ENCODE measurements at regions not wholly inside any gene's neighbourhood (a gene's known extent, or its start where the extent isn't known, plus 50 kb on each side); places are given as distances from the start of the nearest gene placed in this dataset.

- ATAC-seq (ENCODE audit: low read depth) (no peak), DNase-seq (ENCODE audit: low spot score) (no peak)
- no peak overlapping the region for H3K27ac ChIP-seq (ENCODE audit: poor library complexity, severe bottlenecking)
- no peaks in the 10 kb centered on the region for H3K4me1 ChIP-seq (ENCODE audit: insufficient read depth, poor library complexity, severe bottlenecking)
- no peaks in the 10 kb centered on the region for H3K27me3 ChIP-seq (ENCODE audit: insufficient read depth, poor library complexity, severe bottlenecking)
- no peaks in the 10 kb centered on the region for H3K9me3 ChIP-seq (ENCODE audit: severe bottlenecking)
- TF ChIP-seq CTCF (IDR thresholded peaks at IDR 0.05; ENCODE audit: poor library complexity, severe bottlenecking), result no peak
- no peaks in the 10 kb centered on the region for H3K36me3 ChIP-seq (ENCODE audit: low read depth)
- no peak overlapping the region for H3K4me3 ChIP-seq (ENCODE audit: severe bottlenecking)
Observed at GRCh38 chr1:172821609-172822274, 162.8 kb downstream of the FASLG start.

- no peaks in the 10 kb centered on the region for H3K36me3 ChIP-seq (ENCODE audit: low read depth)
- TF ChIP-seq CTCF (IDR thresholded peaks at IDR 0.05; ENCODE audit: poor library complexity, severe bottlenecking), result no peak
- DNase-seq (ENCODE audit: low spot score), result no peak
- no peak for ATAC-seq (ENCODE audit: low read depth)
- no peak overlapping the region for H3K27ac ChIP-seq (ENCODE audit: poor library complexity, severe bottlenecking)
- no peaks in the 10 kb centered on the region for H3K4me1 ChIP-seq (ENCODE audit: insufficient read depth, poor library complexity, severe bottlenecking)
- no peaks in the 10 kb centered on the region for H3K27me3 ChIP-seq (ENCODE audit: insufficient read depth, poor library complexity, severe bottlenecking)
- H3K9me3 ChIP-seq (ENCODE audit: severe bottlenecking), result no peaks in the 10 kb centered on the region
- H3K4me3 ChIP-seq (ENCODE audit: severe bottlenecking), result no peak overlapping the region
Observed at GRCh38 chr1:172822886-172823285, 164.0 kb downstream of the FASLG start.

- H3K27me3 ChIP-seq (ENCODE audit: insufficient read depth, poor library complexity, severe bottlenecking), result no peaks in the 10 kb centered on the region
- no peaks in the 10 kb centered on the region for H3K36me3 ChIP-seq (ENCODE audit: low read depth)
- no peak overlapping the region for H3K27ac ChIP-seq (ENCODE audit: poor library complexity, severe bottlenecking)
- DNase-seq (ENCODE audit: low spot score) (no peak), ATAC-seq (ENCODE audit: low read depth) (no peak)
- H3K9me3 ChIP-seq (ENCODE audit: severe bottlenecking), result no peaks in the 10 kb centered on the region
- H3K4me3 ChIP-seq (ENCODE audit: severe bottlenecking), result no peak overlapping the region
- TF ChIP-seq CTCF (IDR thresholded peaks at IDR 0.05; ENCODE audit: poor library complexity, severe bottlenecking), result no peak
- H3K4me1 ChIP-seq (ENCODE audit: insufficient read depth, poor library complexity, severe bottlenecking), result no peaks in the 10 kb centered on the region
Observed at GRCh38 chr1:172823534-172823933, 164.6 kb downstream of the FASLG start.

- Histone ChIP-seq H3K4me3 (ENCODE audit: severe bottlenecking) (no peak overlapping the region), H3K4me1 (ENCODE audit: insufficient read depth, poor library complexity, severe bottlenecking) (no peaks in the 10 kb centered on the region), H3K36me3 (ENCODE audit: low read depth) (no peaks in the 10 kb centered on the region), H3K27ac (ENCODE audit: poor library complexity, severe bottlenecking) (no peak overlapping the region), H3K27me3 (ENCODE audit: insufficient read depth, poor library complexity, severe bottlenecking) (no peaks in the 10 kb centered on the region), H3K9me3 (ENCODE audit: severe bottlenecking) (no peaks in the 10 kb centered on the region)
- no peak for ATAC-seq (ENCODE audit: low read depth)
- DNase-seq (ENCODE audit: low spot score), result no peak
- TF ChIP-seq CTCF (IDR thresholded peaks at IDR 0.05; ENCODE audit: poor library complexity, severe bottlenecking), result no peak
Observed at GRCh38 chr1:172824209-172824608, 165.3 kb downstream of the FASLG start.

- Histone ChIP-seq H3K9me3 (ENCODE audit: severe bottlenecking) (no peaks in the 10 kb centered on the region), H3K4me1 (ENCODE audit: insufficient read depth, poor library complexity, severe bottlenecking) (no peaks in the 10 kb centered on the region), H3K27ac (ENCODE audit: poor library complexity, severe bottlenecking) (no peak overlapping the region), H3K27me3 (ENCODE audit: insufficient read depth, poor library complexity, severe bottlenecking) (no peaks in the 10 kb centered on the region), H3K4me3 (ENCODE audit: severe bottlenecking) (no peak overlapping the region), H3K36me3 (ENCODE audit: low read depth) (no peaks in the 10 kb centered on the region)
- ATAC-seq (ENCODE audit: low read depth) (peak; percentile 71), DNase-seq (ENCODE audit: low spot score) (no peak)
- peak; percentile 84 for TF ChIP-seq CTCF (IDR thresholded peaks at IDR 0.05; ENCODE audit: poor library complexity, severe bottlenecking)
Observed at GRCh38 chr1:172826096-172826741, 167.3 kb downstream of the FASLG start.
